Lung (tissue), 11 donors: ENCODE measurements at regions not wholly inside any gene's neighbourhood (a gene's known extent, or its start where the extent isn't known, plus 50 kb on each side); places are given as distances from the start of the nearest gene placed in this dataset.

ENCODE experiments used
- ATAC-seq: fragments of 200-7000 bp; cut with Tn5 transposase; one replicate; pipeline ENCODE4 v1.9.1; 2020; ENCODE audit warnings: moderate number of reproducible peaks; ENCODE audit not compliant: insufficient read depth, low FRiP score
- DNase-seq, 3 donors: peaks; one replicate each; pipeline ENCODE4 v3.0.0-alpha.2; 2013 to 2017
- H3K27ac ChIP-seq, 2 donors: one replicate each; pipeline ENCODE4 v1.5.1; 2013; ENCODE audit warnings: mild to moderate bottlenecking in 2 of 2, moderate library complexity in 2 of 2, control low read depth in 1 of 2, inconsistent platforms in 1 of 2, low read depth in 1 of 2, low read length in 1 of 2
- H3K27me3 ChIP-seq, 3 donors: one replicate each; pipeline ENCODE4 v1.5.1; 2013; ENCODE audit warnings: low read length in 2 of 3; ENCODE audit not compliant: control insufficient read depth in 3 of 3, insufficient read depth in 3 of 3
- H3K36me3 ChIP-seq, 4 donors: one replicate each; pipeline ENCODE4 v1.5.1; 2013; ENCODE audit warnings: low read length in 4 of 4, mild to moderate bottlenecking in 1 of 4, moderate library complexity in 1 of 4; ENCODE audit not compliant: control insufficient read depth in 4 of 4, insufficient read depth in 4 of 4
- H3K4me1 ChIP-seq, 5 donors: one replicate each; pipeline ENCODE4 v1.5.1; 2013; ENCODE audit warnings: low read length in 5 of 5, mild to moderate bottlenecking in 2 of 5, moderate library complexity in 1 of 5; ENCODE audit not compliant: control insufficient read depth in 5 of 5, insufficient read depth in 5 of 5
- H3K4me3 ChIP-seq: one replicate; pipeline ENCODE4 v1.5.1; 2013; ENCODE audit warnings: mild to moderate bottlenecking, control low read depth, moderate library complexity
- H3K9ac ChIP-seq, 2 donors: one replicate each; pipeline ENCODE4 v1.5.1; 2013; ENCODE audit warnings: low read length in 2 of 2, control low read depth in 1 of 2; ENCODE audit not compliant: insufficient read depth in 1 of 2
- H3K9me3 ChIP-seq, 4 donors: one replicate each; pipeline ENCODE4 v1.5.1; 2013; ENCODE audit warnings: low read length in 3 of 4, mild to moderate bottlenecking in 1 of 4, moderate library complexity in 1 of 4; ENCODE audit not compliant: control insufficient read depth in 4 of 4, insufficient read depth in 3 of 4
- WGBS, 2 donors: extraction: QIAGEN DNeasy Blood & Tissue Kit; methylation state at CpG; one replicate each; pipeline ENCODE4 v1.1.7; 2013; 5-methylcytosine and 5-hydroxymethylcytosine counted together
- TF ChIP-seq, protein P1 (sequence below): IDR thresholded peaks from 2 replicates; pipeline ENCODE4 v1.5.1; 2012; ENCODE audit warnings: mild to moderate bottlenecking; ENCODE audit errors: control extremely low read depth, extremely low read depth
- donor health status: control.
- donor health status: control.
- donor health status: Bipolar disorder and iron deficiency.
- donor health status: healthy.
- donor health status: DM: yes; HTN: yes; CAD: no.

DNA sequence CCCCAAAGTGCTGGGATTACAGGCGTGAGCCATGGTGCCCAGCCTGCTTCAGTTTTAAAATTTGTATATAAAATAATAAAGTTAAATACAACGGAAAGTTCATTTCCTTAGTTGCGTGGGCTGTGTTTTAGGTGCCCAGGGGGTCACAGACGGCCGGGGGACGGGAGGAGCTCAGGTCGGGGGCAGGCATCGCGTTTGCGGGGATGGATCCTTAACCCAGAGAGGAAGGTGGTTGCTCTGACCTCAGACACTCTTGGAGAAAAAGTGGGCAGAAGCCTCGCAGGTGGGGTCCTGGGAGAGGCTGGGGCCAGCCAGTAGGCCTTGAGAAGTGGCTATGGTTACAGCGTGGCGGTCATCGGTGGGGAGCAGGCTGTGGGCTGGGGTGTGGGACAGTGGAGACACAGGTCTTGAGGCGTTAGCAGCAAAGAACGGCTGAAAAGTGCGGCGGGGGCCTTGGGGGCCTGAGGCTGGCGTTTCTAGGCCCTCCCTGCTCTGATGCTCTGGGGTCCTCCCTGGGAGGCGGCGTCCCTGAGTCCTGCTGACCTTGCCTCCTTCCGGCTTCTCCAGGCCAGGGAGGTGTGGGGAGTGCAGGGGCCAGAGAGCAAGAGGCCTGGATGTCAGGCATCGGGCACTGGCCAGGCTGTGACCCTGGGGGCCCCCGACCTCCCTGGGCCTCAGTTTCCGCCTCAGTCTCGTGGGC lies 54.4 kb downstream of the UNCX start:
- H3K36me3 ChIP-seq, result no peaks in the 10 kb centered on the region
- no peak overlapping the region for H3K4me3 ChIP-seq
- H3K27ac ChIP-seq, result no peak overlapping the region
- peaks cover 0 to 33% (median 0%) of the 10 kb centered on the region in 5 donors for H3K4me1 ChIP-seq
- peaks cover 2 to 24% (median 17%) of the 10 kb centered on the region in 3 donors for H3K27me3 ChIP-seq
- ATAC-seq (no peak), DNase-seq (no peak)
- 84% methylated on average over 26 of the region's 26 CpGs for WGBS, 2 donors
- H3K9me3 ChIP-seq, result peaks cover 0 to 4% (median 0%) of the 10 kb centered on the region in 4 donors
- H3K9ac ChIP-seq, result no peak overlapping the region
- TF ChIP-seq, protein P1, sequence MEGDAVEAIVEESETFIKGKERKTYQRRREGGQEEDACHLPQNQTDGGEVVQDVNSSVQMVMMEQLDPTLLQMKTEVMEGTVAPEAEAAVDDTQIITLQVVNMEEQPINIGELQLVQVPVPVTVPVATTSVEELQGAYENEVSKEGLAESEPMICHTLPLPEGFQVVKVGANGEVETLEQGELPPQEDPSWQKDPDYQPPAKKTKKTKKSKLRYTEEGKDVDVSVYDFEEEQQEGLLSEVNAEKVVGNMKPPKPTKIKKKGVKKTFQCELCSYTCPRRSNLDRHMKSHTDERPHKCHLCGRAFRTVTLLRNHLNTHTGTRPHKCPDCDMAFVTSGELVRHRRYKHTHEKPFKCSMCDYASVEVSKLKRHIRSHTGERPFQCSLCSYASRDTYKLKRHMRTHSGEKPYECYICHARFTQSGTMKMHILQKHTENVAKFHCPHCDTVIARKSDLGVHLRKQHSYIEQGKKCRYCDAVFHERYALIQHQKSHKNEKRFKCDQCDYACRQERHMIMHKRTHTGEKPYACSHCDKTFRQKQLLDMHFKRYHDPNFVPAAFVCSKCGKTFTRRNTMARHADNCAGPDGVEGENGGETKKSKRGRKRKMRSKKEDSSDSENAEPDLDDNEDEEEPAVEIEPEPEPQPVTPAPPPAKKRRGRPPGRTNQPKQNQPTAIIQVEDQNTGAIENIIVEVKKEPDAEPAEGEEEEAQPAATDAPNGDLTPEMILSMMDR, result no peak

DNA sequence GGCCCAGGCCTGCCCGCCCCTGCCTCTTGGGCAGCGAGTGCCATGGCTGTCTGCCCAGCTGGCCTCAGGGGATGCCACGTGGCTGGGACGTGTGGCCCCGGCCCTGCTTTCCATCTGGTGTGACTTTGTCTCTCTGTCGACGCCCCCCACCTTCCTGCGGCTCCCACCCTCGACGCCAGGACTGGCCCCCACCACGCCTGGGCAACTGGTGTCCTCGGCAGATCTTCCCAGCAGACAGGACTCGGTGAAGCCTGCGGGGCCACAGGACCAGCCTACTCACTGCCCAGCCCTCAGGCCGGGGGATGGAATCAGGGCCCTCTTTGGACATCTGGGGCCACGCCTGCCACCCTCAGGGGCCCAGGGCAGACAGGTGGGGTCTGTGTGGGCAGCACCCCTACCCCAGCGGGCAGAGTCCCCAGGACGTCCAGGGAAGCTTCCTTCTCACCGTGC lies 55.1 kb downstream of the UNCX start:
- WGBS, 2 donors, result 81 to 82% methylated on average over 17 to 19 of the region's 19 CpGs
- H3K4me1 ChIP-seq, result peaks cover 0 to 33% (median 0%) of the 10 kb centered on the region in 5 donors
- no peak overlapping the region for H3K4me3 ChIP-seq
- TF ChIP-seq, protein P1, result no peak
- H3K36me3 ChIP-seq, result no peaks in the 10 kb centered on the region
- DNase-seq (no peak), ATAC-seq (no peak)
- no peak overlapping the region for H3K27ac ChIP-seq
- H3K27me3 ChIP-seq, result peaks cover 2 to 24% (median 20%) of the 10 kb centered on the region in 3 donors
- no peak overlapping the region for H3K9ac ChIP-seq
- H3K9me3 ChIP-seq, result peaks cover 0 to 4% (median 0%) of the 10 kb centered on the region in 4 donors

DNA sequence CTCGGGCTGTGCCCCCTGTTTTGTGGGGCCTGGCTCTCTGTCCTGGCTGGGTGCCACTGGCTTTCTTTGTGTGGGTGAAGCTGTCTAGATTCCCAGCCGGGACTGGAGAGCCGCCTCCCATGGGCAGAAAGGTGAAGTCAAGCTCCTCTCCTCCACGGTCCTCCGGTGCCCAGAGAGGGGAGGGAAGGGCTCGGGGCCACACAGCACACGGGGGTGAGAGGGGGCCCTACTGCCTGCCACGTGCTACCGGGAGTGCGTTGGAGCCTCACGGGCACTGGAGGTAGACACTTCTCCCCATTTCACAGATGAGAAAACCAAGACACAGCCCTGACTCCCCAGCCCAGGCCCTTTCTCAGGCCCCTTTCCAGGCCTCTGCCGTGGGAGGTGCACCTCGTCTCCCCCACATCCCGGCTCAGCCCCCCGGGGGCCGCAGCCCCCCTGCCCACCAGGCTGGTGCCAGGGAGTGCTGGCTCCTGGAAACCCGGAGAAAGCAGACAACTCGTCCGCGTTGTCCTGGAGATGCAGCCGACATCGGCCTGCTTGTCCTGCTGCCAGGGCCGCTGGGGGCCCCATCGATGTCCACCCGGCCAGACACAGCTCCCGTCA lies 55.8 kb downstream of the UNCX start:
- peaks cover 0 to 4% (median 0%) of the 10 kb centered on the region in 4 donors for H3K9me3 ChIP-seq
- no peak for ATAC-seq
- DNase-seq, result no peak
- no peaks in the 10 kb centered on the region for H3K36me3 ChIP-seq
- peaks cover 2 to 24% (median 21%) of the 10 kb centered on the region in 3 donors for H3K27me3 ChIP-seq
- no peak overlapping the region for H3K27ac ChIP-seq
- H3K9ac ChIP-seq, result no peak overlapping the region
- peaks cover 0 to 33% (median 0%) of the 10 kb centered on the region in 5 donors for H3K4me1 ChIP-seq
- H3K4me3 ChIP-seq, result no peak overlapping the region
- TF ChIP-seq, protein P1, result no peak
- WGBS, 2 donors, result 80 to 84% methylated on average over 24 to 26 of the region's 26 CpGs
